ENCODE measurements at regions not wholly inside any gene's neighbourhood (a gene's known extent, or its start where the extent isn't known, plus 50 kb on each side); places are given as distances from the start of the nearest gene placed in this dataset.
"Not testable (repeated sequence)": the region's sequence is repeated elsewhere in the genome, so short reads cannot be mapped to it uniquely, and the experiment has no call there.

- Histone ChIP-seq H3K9me3 (ENCODE audit: low read depth) (no peaks in the 10 kb centered on the region), H3K36me3 (no peaks in the 10 kb centered on the region), H3K27ac (no peak overlapping the region), H3K4me3 (no peak overlapping the region), H3K4me1 (ENCODE audit: low read depth) (no peaks in the 10 kb centered on the region), H3K27me3 (no peaks in the 10 kb centered on the region)
- DNase-seq (ENCODE audit: low read depth in 1 of 2, low spot score in 1 of 2) = no peak
- TF ChIP-seq, protein P1, sequence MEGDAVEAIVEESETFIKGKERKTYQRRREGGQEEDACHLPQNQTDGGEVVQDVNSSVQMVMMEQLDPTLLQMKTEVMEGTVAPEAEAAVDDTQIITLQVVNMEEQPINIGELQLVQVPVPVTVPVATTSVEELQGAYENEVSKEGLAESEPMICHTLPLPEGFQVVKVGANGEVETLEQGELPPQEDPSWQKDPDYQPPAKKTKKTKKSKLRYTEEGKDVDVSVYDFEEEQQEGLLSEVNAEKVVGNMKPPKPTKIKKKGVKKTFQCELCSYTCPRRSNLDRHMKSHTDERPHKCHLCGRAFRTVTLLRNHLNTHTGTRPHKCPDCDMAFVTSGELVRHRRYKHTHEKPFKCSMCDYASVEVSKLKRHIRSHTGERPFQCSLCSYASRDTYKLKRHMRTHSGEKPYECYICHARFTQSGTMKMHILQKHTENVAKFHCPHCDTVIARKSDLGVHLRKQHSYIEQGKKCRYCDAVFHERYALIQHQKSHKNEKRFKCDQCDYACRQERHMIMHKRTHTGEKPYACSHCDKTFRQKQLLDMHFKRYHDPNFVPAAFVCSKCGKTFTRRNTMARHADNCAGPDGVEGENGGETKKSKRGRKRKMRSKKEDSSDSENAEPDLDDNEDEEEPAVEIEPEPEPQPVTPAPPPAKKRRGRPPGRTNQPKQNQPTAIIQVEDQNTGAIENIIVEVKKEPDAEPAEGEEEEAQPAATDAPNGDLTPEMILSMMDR (IDR thresholded peaks at IDR 0.05; ENCODE audit: low read depth, low read length) = no peak
Observed at GRCh38 chr7:21338728-21339164, 89.1 kb upstream of the SP4 start.

DNA sequence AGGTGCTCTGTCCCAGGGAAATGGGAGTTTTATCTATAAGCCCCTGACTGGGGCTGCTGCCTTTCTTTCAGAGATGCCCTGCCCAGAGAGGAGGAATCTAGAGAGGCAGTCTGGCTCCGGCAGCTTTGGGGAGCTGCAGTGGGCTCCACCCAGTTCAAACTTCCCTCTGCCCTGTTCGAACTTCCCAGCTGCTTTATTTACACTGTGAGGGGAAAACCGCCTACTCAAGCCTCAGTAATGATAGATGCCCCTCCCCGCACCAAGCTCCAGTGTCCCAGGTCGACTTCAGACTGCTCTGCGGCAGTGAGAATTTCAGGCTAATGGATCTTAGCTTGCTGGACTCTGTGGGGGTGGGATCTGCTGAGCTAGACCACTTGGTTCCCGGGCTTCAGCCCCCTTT lies 83.0 kb upstream of the SP4 start:
- not testable (repeated sequence) for H3K4me1 ChIP-seq (ENCODE audit: low read depth); H3K4me3 ChIP-seq; H3K27ac ChIP-seq; H3K27me3 ChIP-seq; H3K36me3 ChIP-seq; DNase-seq (ENCODE audit: low read depth in 1 of 2, low spot score in 1 of 2); H3K9me3 ChIP-seq (ENCODE audit: low read depth)

- TF ChIP-seq, protein P1 (IDR thresholded peaks at IDR 0.05; ENCODE audit: low read depth, low read length) = no peak
- H3K4me1 ChIP-seq (ENCODE audit: low read depth) = no peaks in the 10 kb centered on the region
- no peaks in the 10 kb centered on the region for H3K9me3 ChIP-seq (ENCODE audit: low read depth)
- H3K27ac ChIP-seq = no peak overlapping the region
- no peaks in the 10 kb centered on the region for H3K36me3 ChIP-seq
- H3K27me3 ChIP-seq = no peaks in the 10 kb centered on the region
- no peak overlapping the region for H3K4me3 ChIP-seq
- DNase-seq (ENCODE audit: low read depth in 1 of 2, low spot score in 1 of 2) = no peak
Observed at GRCh38 chr7:21345361-21345760, 82.5 kb upstream of the SP4 start.

GRCh38 chr7:21346297-21346696 lies 81.6 kb upstream of the SP4 start:
- DNase-seq (ENCODE audit: low read depth in 1 of 2, low spot score in 1 of 2) = no peak
- Histone ChIP-seq H3K4me1 (ENCODE audit: low read depth) (no peaks in the 10 kb centered on the region), H3K36me3 (no peaks in the 10 kb centered on the region), H3K27me3 (no peaks in the 10 kb centered on the region), H3K27ac (no peak overlapping the region), H3K4me3 (no peak overlapping the region), H3K9me3 (ENCODE audit: low read depth) (no peaks in the 10 kb centered on the region)
- TF ChIP-seq, protein P1 (IDR thresholded peaks at IDR 0.05; ENCODE audit: low read depth, low read length) = no peak

- Histone ChIP-seq H3K9me3 (ENCODE audit: low read depth) (no peaks in the 10 kb centered on the region), H3K27ac (no peak overlapping the region), H3K27me3 (no peaks in the 10 kb centered on the region), H3K36me3 (no peaks in the 10 kb centered on the region), H3K4me1 (ENCODE audit: low read depth) (no peaks in the 10 kb centered on the region), H3K4me3 (no peak overlapping the region)
- TF ChIP-seq, protein P1 (IDR thresholded peaks at IDR 0.05; ENCODE audit: low read depth, low read length) = no peak
- no peak for DNase-seq (ENCODE audit: low read depth in 1 of 2, low spot score in 1 of 2)
Observed at GRCh38 chr7:21352540-21353387, 75.1 kb upstream of the SP4 start.

DNA sequence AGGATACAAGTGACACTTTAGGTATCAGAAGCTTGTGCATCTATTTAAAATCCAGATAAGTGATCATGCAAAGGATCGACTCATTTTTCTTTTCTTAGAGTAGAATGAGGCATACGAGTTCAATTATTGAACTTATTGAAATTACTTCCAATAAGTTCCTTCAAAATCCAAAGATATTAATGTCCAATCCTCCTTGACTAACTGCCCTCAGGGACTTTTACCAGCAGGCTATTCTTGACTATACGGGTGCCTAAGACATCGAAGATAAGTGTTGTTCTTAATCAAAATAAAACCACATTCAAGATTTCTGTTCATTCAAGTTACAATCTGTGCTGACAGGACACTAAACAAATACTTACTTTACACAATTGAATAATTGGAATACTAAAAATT lies 74.5 kb upstream of the SP4 start:
- no peaks in the 10 kb centered on the region for H3K9me3 ChIP-seq (ENCODE audit: low read depth)
- H3K4me3 ChIP-seq = no peak overlapping the region
- TF ChIP-seq, protein P1 (IDR thresholded peaks at IDR 0.05; ENCODE audit: low read depth, low read length) = no peak
- no peaks in the 10 kb centered on the region for H3K36me3 ChIP-seq
- no peak overlapping the region for H3K27ac ChIP-seq
- H3K4me1 ChIP-seq (ENCODE audit: low read depth) = no peaks in the 10 kb centered on the region
- no peaks in the 10 kb centered on the region for H3K27me3 ChIP-seq
- DNase-seq (ENCODE audit: low read depth in 1 of 2, low spot score in 1 of 2) = no peak
